Progenitor cell of endocrine pancreas (in vitro differentiated cells): ENCODE measurements at regions not wholly inside any gene's neighbourhood (a gene's known extent, or its start where the extent isn't known, plus 50 kb on each side); places are given as distances from the start of the nearest gene placed in this dataset.

ENCODE experiments used
- DNase-seq: peaks from one replicate; pipeline ENCODE4 v3.0.0; 2021; ENCODE audit warnings: low spot score; ENCODE audit not compliant: unreplicated experiment
- H3K27ac Mint-ChIP-seq: 2 replicates; pipeline ENCODE4 v1.8.0; 2021; ENCODE audit warnings: mild to moderate bottlenecking, moderate library complexity, mixed read lengths
- H3K27me3 Mint-ChIP-seq: 2 replicates; pipeline ENCODE4 v1.8.0; 2021; ENCODE audit warnings: mixed read lengths
- H3K36me3 Mint-ChIP-seq: 2 replicates; pipeline ENCODE4 v1.8.0; 2022; ENCODE audit warnings: mixed read lengths; ENCODE audit not compliant: insufficient read depth
- H3K4me1 Mint-ChIP-seq: 2 replicates; pipeline ENCODE4 v1.8.0; 2021; ENCODE audit warnings: low read depth, mixed read lengths
- H3K4me3 Mint-ChIP-seq: 2 replicates; pipeline ENCODE4 v1.8.0; 2021; ENCODE audit warnings: low read depth, mild to moderate bottlenecking, moderate library complexity, mixed read lengths
- H3K9me3 Mint-ChIP-seq: 2 replicates; pipeline ENCODE4 v1.8.0; 2021; ENCODE audit warnings: low read depth, mixed read lengths
- TF ChIP-seq, protein P1 (sequence below): fragments of 200-600 bp; sonication (generic); IDR thresholded peaks from one replicate; pipeline ENCODE4 v1.5.0; 2021; ENCODE audit warnings: antibody characterized with exemption, mild to moderate bottlenecking; ENCODE audit not compliant: unreplicated experiment

DNA sequence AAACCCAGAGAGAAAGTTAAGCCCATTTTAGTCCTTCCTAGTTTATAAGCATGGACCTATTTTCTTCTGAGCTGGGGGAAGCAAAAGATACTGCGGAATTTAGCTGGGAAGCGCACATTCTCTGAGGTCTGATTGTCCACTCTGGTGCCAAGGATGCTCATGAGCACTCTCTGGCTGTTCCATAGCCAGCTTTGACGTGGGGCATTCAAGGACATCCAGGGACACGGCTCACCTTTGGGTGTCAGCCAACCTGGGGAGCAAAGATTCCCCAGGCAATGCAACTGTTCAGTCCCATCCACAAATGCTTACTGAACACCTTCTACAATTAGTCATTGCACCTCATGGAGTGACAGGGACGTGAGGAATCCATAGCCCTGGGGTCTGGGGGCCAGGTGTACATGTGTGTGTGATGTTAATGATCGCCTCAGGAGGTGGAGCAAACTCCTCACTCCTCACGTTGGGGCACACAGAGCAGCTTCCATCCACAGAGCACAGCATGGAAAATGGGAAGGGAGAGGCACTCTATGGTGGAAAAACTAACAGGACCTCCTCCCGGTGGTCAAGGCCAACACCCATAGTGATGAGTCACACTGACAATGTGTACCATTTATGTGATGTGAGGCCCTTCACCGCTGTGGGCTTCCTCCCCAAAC is 67.5 kb upstream of the IGFBP3 start:
- H3K4me3 Mint-ChIP-seq: no peak overlapping the region
- H3K27me3 Mint-ChIP-seq: peaks cover 9% of the 10 kb centered on the region
- H3K9me3 Mint-ChIP-seq: no peaks in the 10 kb centered on the region
- no peak overlapping the region for H3K27ac Mint-ChIP-seq
- peaks cover 2% of the 10 kb centered on the region for H3K4me1 Mint-ChIP-seq
- TF ChIP-seq, protein P1, sequence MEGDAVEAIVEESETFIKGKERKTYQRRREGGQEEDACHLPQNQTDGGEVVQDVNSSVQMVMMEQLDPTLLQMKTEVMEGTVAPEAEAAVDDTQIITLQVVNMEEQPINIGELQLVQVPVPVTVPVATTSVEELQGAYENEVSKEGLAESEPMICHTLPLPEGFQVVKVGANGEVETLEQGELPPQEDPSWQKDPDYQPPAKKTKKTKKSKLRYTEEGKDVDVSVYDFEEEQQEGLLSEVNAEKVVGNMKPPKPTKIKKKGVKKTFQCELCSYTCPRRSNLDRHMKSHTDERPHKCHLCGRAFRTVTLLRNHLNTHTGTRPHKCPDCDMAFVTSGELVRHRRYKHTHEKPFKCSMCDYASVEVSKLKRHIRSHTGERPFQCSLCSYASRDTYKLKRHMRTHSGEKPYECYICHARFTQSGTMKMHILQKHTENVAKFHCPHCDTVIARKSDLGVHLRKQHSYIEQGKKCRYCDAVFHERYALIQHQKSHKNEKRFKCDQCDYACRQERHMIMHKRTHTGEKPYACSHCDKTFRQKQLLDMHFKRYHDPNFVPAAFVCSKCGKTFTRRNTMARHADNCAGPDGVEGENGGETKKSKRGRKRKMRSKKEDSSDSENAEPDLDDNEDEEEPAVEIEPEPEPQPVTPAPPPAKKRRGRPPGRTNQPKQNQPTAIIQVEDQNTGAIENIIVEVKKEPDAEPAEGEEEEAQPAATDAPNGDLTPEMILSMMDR: no peak
- no peak for DNase-seq
- H3K36me3 Mint-ChIP-seq: no peaks in the 10 kb centered on the region

- DNase-seq: no peak
- H3K4me3 Mint-ChIP-seq: no peak overlapping the region
- H3K4me1 Mint-ChIP-seq: peaks cover 2% of the 10 kb centered on the region
- H3K27me3 Mint-ChIP-seq: peaks cover 9% of the 10 kb centered on the region
- no peaks in the 10 kb centered on the region for H3K9me3 Mint-ChIP-seq
- H3K27ac Mint-ChIP-seq: no peak overlapping the region
- TF ChIP-seq, protein P1: no peak
- H3K36me3 Mint-ChIP-seq: no peaks in the 10 kb centered on the region
Measured at GRCh38 chr7:45987521-45988290, 66.6 kb upstream of the IGFBP3 start.

GRCh38 chr7:45986355-45987298 is 65.6 kb upstream of the IGFBP3 start:
- Mint-ChIP-seq H3K27me3 (peaks cover 9% of the 10 kb centered on the region), H3K9me3 (peaks cover 4% of the 10 kb centered on the region), H3K4me1 (peaks cover 2% of the 10 kb centered on the region), H3K4me3 (no peak overlapping the region), H3K27ac (no peak overlapping the region), H3K36me3 (no peaks in the 10 kb centered on the region)
- no peak for DNase-seq
- TF ChIP-seq, protein P1: no peak

DNA sequence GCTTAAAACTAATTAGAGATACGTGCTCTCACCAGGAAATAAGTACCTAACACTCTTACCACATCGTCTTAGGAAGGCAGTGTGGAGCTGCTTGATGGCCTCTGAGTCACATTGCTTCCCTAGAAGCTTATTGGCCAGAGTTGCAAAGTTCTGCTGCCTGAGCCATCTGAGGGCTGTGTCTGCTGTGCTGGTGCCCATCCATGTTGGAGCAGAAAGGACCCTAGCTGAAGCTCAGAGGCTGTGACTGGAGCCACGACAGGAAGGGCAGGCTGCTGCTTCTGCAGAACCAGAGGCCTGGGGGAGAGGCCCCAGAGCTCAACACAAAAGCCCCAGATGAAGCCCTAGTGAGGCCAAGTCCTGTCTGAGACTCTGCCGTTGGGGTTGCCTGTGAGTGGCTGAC is 64.8 kb upstream of the IGFBP3 start:
- TF ChIP-seq, protein P1: no peak
- peaks cover 2% of the 10 kb centered on the region for H3K4me1 Mint-ChIP-seq
- DNase-seq: no peak
- peaks cover 9% of the 10 kb centered on the region for H3K27me3 Mint-ChIP-seq
- H3K9me3 Mint-ChIP-seq: peaks cover 4% of the 10 kb centered on the region
- H3K27ac Mint-ChIP-seq: no peak overlapping the region
- H3K4me3 Mint-ChIP-seq: no peak overlapping the region
- H3K36me3 Mint-ChIP-seq: no peaks in the 10 kb centered on the region
